CD4-positive, CD25-positive, alpha-beta regulatory T cell (primary cell): ENCODE measurements at regions not wholly inside any gene's neighbourhood (a gene's known extent, or its start where the extent isn't known, plus 50 kb on each side); places are given as distances from the start of the nearest gene placed in this dataset.

Experiments
- ATAC-seq, 2 donors: fragments of 150-1000 bp; cut with Tn5 transposase; one replicate each; pipeline ENCODE4 v1.10.0; 2021; ENCODE audit warnings: low read depth in 2 of 2, moderate number of reproducible peaks in 2 of 2, moderate library complexity in 1 of 2
- DNase-seq, 3 donors: peaks; one replicate each; pipeline versions ENCODE4 v3.0.0 to v3.0.0-alpha.2; 2012 to 2022; ENCODE audit warnings: mixed read lengths in 1 of 3
- H3K27ac ChIP-seq: one replicate; pipeline ENCODE4 v1.7.0; 2013; ENCODE audit warnings: mild to moderate bottlenecking, low read length; ENCODE audit not compliant: insufficient read depth, poor library complexity, severe bottlenecking
- H3K27me3 ChIP-seq: one replicate; pipeline ENCODE4 v1.7.0; 2013; ENCODE audit warnings: low read length; ENCODE audit not compliant: control insufficient read depth, insufficient read depth
- H3K36me3 ChIP-seq: one replicate; pipeline ENCODE4 v1.7.0; 2013; ENCODE audit warnings: mild to moderate bottlenecking, low read length, moderate library complexity; ENCODE audit not compliant: control insufficient read depth, insufficient read depth
- H3K4me1 ChIP-seq: 2 replicates; pipeline ENCODE4 v1.7.0; 2013; ENCODE audit warnings: mild to moderate bottlenecking, low read length; ENCODE audit not compliant: insufficient read depth, control insufficient read depth, poor library complexity, severe bottlenecking
- H3K4me3 ChIP-seq: one replicate; pipeline ENCODE4 v1.7.0; 2013; ENCODE audit warnings: low read depth, mild to moderate bottlenecking, low read length, moderate library complexity
- H3K9me3 ChIP-seq, 2 experiments: 1 replicate in 1 of 2; 2 replicates in 1 of 2; pipeline ENCODE4 v1.7.0; 2013; ENCODE audit warnings: low read length in 2 of 2, mild to moderate bottlenecking in 1 of 2, moderate library complexity in 1 of 2; ENCODE audit not compliant: control insufficient read depth in 2 of 2
- H3K27ac Mint-ChIP-seq, 3 donors: one replicate each; pipeline ENCODE4 v1.8.0; 2020 to 2022; ENCODE audit warnings: mild to moderate bottlenecking in 3 of 3, mixed read lengths in 3 of 3, moderate library complexity in 2 of 3
- H3K27me3 Mint-ChIP-seq: one replicate; pipeline ENCODE4 v1.8.0; 2022; ENCODE audit warnings: mild to moderate bottlenecking, mixed read lengths
- H3K36me3 Mint-ChIP-seq: one replicate; pipeline ENCODE4 v1.8.0; 2020; ENCODE audit warnings: mixed read lengths
- H3K4me1 Mint-ChIP-seq, 4 donors: one replicate each; pipeline ENCODE4 v1.8.0; 2020 to 2022; ENCODE audit warnings: mixed read lengths in 4 of 4, mild to moderate bottlenecking in 1 of 4
- H3K4me3 Mint-ChIP-seq, 4 donors: one replicate each; pipeline ENCODE4 v1.8.0; 2020 to 2022; ENCODE audit warnings: mild to moderate bottlenecking in 4 of 4, mixed read lengths in 4 of 4, moderate library complexity in 3 of 4
- H3K9me3 Mint-ChIP-seq, 7 donors: one replicate each; pipeline ENCODE4 v1.8.0; 2020 to 2022; ENCODE audit warnings: mixed read lengths in 7 of 7, mild to moderate bottlenecking in 3 of 7, moderate library complexity in 2 of 7

DNA sequence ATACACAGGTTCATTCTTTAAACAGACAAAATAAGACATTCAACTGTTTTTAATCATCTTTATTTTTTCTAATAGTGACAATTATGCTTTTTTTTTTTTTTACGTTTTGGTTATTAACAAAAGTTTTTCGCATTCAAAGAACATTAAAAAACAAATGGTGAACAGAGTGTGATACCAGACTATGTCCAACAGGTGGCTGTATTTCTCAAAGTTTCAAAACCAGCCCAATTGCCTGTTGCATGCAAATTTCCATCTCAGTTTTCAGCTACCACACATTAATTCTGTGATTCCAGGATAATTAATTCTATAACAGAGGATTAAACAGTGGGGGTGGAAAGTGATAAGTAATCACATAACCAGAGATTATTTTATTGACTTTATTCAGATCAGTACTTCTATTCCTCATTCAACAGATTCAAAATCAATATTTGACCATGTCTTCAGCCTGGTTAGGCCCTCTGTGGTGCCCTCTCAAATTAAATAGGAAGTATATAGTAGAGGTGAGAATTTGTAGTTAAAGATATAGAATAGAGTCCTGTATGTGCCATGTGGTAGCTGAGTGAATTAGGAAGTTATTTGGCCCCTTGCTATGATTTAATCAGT lies 122.2 kb upstream of the DCBLD2 start:
- Mint-ChIP-seq H3K4me3 (no peak overlapping the region), H3K27ac (no peak overlapping the region), H3K4me1 (no peaks in the 10 kb centered on the region), H3K9me3 (peaks cover 0 to 14% (median 2%) of the 10 kb centered on the region in 7 donors), H3K36me3 (no peaks in the 10 kb centered on the region), H3K27me3 (peaks cover 10% of the 10 kb centered on the region)
- Histone ChIP-seq H3K27me3 (no peaks in the 10 kb centered on the region), H3K4me3 (no peak overlapping the region), H3K36me3 (no peaks in the 10 kb centered on the region), H3K9me3 (peaks cover 0 to 4% of the 10 kb centered on the region in 2 experiments), H3K4me1 (no peaks in the 10 kb centered on the region), H3K27ac (no peak overlapping the region)
- ATAC-seq (no peak), DNase-seq (peak in 1 of 3 donors; percentile 18)

GRCh38 chr3:99021466-99021865 lies 120.0 kb upstream of the DCBLD2 start:
- no peaks in the 10 kb centered on the region for H3K36me3 Mint-ChIP-seq

DNA sequence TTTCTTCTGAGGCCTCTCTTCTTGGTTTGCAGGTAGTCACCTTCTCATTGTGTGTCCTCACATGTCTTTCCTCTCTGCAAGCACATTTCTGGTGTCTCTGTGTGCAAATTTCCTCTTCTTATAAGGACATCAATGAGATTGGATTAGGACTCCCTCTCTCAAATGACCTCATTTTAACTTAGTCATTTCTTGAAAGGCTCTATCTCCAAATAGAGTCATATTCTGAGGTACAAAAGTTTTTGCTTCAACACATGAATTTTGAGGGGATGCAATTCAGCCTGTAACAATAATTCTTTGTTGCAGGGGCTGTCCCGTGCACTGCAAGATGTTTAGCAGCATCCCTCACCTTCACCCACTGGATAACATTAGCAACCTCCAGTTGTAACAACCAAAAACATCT lies 115.0 kb upstream of the DCBLD2 start:
- H3K4me3 ChIP-seq = no peak overlapping the region
- H3K9me3 ChIP-seq = no peaks in the 10 kb centered on the region
- Mint-ChIP-seq H3K4me3 (no peak overlapping the region), H3K27ac (no peak overlapping the region), H3K36me3 (no peaks in the 10 kb centered on the region), H3K4me1 (no peaks in the 10 kb centered on the region), H3K9me3 (peaks cover 0 to 2% (median 0%) of the 10 kb centered on the region in 7 donors), H3K27me3 (peaks cover 10% of the 10 kb centered on the region)
- DNase-seq = no peak
- H3K4me1 ChIP-seq = no peaks in the 10 kb centered on the region
- no peak for ATAC-seq
- H3K27me3 ChIP-seq = no peaks in the 10 kb centered on the region
- H3K36me3 ChIP-seq = no peaks in the 10 kb centered on the region
- H3K27ac ChIP-seq = no peak overlapping the region

More at GRCh38 chr3:99021466-99021865, 120.0 kb upstream of the DCBLD2 start:
- H3K4me3 Mint-ChIP-seq = no peak overlapping the region
- H3K4me1 ChIP-seq = no peaks in the 10 kb centered on the region
- no peak overlapping the region for H3K4me3 ChIP-seq
- no peaks in the 10 kb centered on the region for H3K9me3 ChIP-seq
- no peak for ATAC-seq
- no peak overlapping the region for H3K27ac ChIP-seq
- no peak for DNase-seq
- peaks cover 10% of the 10 kb centered on the region for H3K27me3 Mint-ChIP-seq
- no peaks in the 10 kb centered on the region for H3K4me1 Mint-ChIP-seq
- no peaks in the 10 kb centered on the region for H3K36me3 ChIP-seq
- peaks cover 0 to 5% (median 1%) of the 10 kb centered on the region in 7 donors for H3K9me3 Mint-ChIP-seq
- no peak overlapping the region for H3K27ac Mint-ChIP-seq
- H3K27me3 ChIP-seq = no peaks in the 10 kb centered on the region

GRCh38 chr3:99013777-99014315 lies 112.4 kb upstream of the DCBLD2 start:
- Mint-ChIP-seq H3K27me3 (peaks cover 4% of the 10 kb centered on the region), H3K9me3 (peaks cover 0 to 2% (median 0%) of the 10 kb centered on the region in 7 donors), H3K4me1 (no peaks in the 10 kb centered on the region), H3K36me3 (no peaks in the 10 kb centered on the region), H3K4me3 (no peak overlapping the region), H3K27ac (peak overlapping the region in 1 of 3 donors; percentile 2)
- Histone ChIP-seq H3K27me3 (no peaks in the 10 kb centered on the region), H3K9me3 (no peaks in the 10 kb centered on the region), H3K27ac (no peak overlapping the region), H3K4me3 (no peak overlapping the region), H3K4me1 (no peaks in the 10 kb centered on the region), H3K36me3 (no peaks in the 10 kb centered on the region)
- DNase-seq = no peak
- no peak for ATAC-seq

GRCh38 chr3:99013077-99013476 lies 111.6 kb upstream of the DCBLD2 start:
- no peak for ATAC-seq
- no peaks in the 10 kb centered on the region for H3K36me3 Mint-ChIP-seq

DNA sequence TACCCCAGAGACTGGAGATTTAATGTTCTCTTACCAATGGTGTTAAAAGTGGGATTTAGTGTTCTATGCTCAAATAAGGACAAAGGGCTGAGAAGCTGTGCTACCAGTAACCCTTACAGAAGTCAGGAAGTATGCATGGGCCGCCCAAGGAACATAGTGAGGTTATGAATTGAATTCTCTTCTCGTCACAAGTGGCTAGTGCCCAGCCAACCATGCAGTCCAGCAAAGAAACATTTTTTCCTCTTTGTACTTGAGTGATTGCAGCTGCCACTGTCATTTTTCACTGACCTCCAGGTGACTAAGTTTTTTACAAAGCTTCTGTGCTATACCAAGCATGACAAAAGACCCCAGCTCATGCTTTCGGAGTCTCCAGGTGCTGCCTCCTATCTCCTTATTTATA lies 110.6 kb upstream of the DCBLD2 start:
- H3K4me1 Mint-ChIP-seq = no peaks in the 10 kb centered on the region
- ATAC-seq = no peak
- no peaks in the 10 kb centered on the region for H3K36me3 Mint-ChIP-seq

More at GRCh38 chr3:99013077-99013476, 111.6 kb upstream of the DCBLD2 start:
- no peaks in the 10 kb centered on the region for H3K9me3 ChIP-seq
- no peak for DNase-seq
- H3K27me3 ChIP-seq = no peaks in the 10 kb centered on the region
- Mint-ChIP-seq H3K27me3 (peaks cover 4% of the 10 kb centered on the region), H3K4me1 (no peaks in the 10 kb centered on the region), H3K27ac (no peak overlapping the region), H3K4me3 (no peak overlapping the region), H3K9me3 (peaks cover 0 to 2% (median 0%) of the 10 kb centered on the region in 7 donors)
- H3K36me3 ChIP-seq = no peaks in the 10 kb centered on the region
- H3K4me1 ChIP-seq = no peaks in the 10 kb centered on the region
- no peak overlapping the region for H3K4me3 ChIP-seq
- no peak overlapping the region for H3K27ac ChIP-seq

GRCh38 chr3:99009851-99010250 lies 108.4 kb upstream of the DCBLD2 start:
- H3K27ac Mint-ChIP-seq = no peak overlapping the region
- Histone ChIP-seq H3K27ac (no peak overlapping the region), H3K4me1 (no peaks in the 10 kb centered on the region), H3K4me3 (no peak overlapping the region), H3K9me3 (no peaks in the 10 kb centered on the region), H3K36me3 (no peaks in the 10 kb centered on the region), H3K27me3 (no peaks in the 10 kb centered on the region)
- H3K9me3 Mint-ChIP-seq = peaks cover 0 to 4% (median 0%) of the 10 kb centered on the region in 7 donors
- DNase-seq (no peak), ATAC-seq (no peak)
- H3K4me1 Mint-ChIP-seq = no peaks in the 10 kb centered on the region
- no peak overlapping the region for H3K4me3 Mint-ChIP-seq
- H3K27me3 Mint-ChIP-seq = no peaks in the 10 kb centered on the region
- H3K36me3 Mint-ChIP-seq = no peaks in the 10 kb centered on the region

More for the DNA sequence above, 110.6 kb upstream of the DCBLD2 start:
- no peak overlapping the region for H3K4me3 Mint-ChIP-seq
- Histone ChIP-seq H3K36me3 (no peaks in the 10 kb centered on the region), H3K4me3 (no peak overlapping the region), H3K4me1 (no peaks in the 10 kb centered on the region), H3K27ac (no peak overlapping the region), H3K9me3 (no peaks in the 10 kb centered on the region), H3K27me3 (no peaks in the 10 kb centered on the region)
- DNase-seq = no peak
- H3K27me3 Mint-ChIP-seq = peaks cover 4% of the 10 kb centered on the region
- H3K9me3 Mint-ChIP-seq = peaks cover 0 to 2% (median 0%) of the 10 kb centered on the region in 7 donors
- H3K27ac Mint-ChIP-seq = no peak overlapping the region

DNA sequence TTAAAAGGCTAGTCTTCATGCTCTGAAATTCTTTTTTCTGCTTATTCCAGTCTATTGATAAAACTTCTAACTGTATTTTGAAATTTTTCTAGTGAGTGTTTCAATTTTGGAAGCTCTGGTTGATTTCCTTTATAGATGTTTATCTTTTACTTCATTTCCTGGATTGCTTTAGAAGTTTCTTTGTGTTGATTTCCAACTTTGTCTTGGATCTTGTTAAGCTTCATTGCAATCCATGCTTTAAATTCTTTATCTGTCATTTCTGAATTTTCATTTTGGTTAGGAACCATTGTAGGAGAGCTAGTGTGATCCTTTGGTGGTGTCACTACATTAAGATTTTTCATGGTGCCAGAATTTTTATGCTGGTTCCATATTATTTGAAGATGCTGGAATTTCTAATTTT lies 105.2 kb upstream of the DCBLD2 start:
- H3K27ac ChIP-seq = no peak overlapping the region
- H3K9me3 ChIP-seq = no peaks in the 10 kb centered on the region
- ATAC-seq (no peak), DNase-seq (no peak)
- H3K9me3 Mint-ChIP-seq = peaks cover 0 to 4% (median 0%) of the 10 kb centered on the region in 7 donors
- no peak overlapping the region for H3K27ac Mint-ChIP-seq
- no peak overlapping the region for H3K4me3 Mint-ChIP-seq
- H3K4me3 ChIP-seq = no peak overlapping the region
- H3K27me3 Mint-ChIP-seq = no peaks in the 10 kb centered on the region
- no peaks in the 10 kb centered on the region for H3K27me3 ChIP-seq
- no peaks in the 10 kb centered on the region for H3K4me1 Mint-ChIP-seq
- no peaks in the 10 kb centered on the region for H3K36me3 Mint-ChIP-seq
- no peaks in the 10 kb centered on the region for H3K4me1 ChIP-seq
- H3K36me3 ChIP-seq = no peaks in the 10 kb centered on the region
